ENCODE measurements at regions not wholly inside any gene's neighbourhood (a gene's known extent, or its start where the extent isn't known, plus 50 kb on each side); places are given as distances from the start of the nearest gene placed in this dataset.

DNA sequence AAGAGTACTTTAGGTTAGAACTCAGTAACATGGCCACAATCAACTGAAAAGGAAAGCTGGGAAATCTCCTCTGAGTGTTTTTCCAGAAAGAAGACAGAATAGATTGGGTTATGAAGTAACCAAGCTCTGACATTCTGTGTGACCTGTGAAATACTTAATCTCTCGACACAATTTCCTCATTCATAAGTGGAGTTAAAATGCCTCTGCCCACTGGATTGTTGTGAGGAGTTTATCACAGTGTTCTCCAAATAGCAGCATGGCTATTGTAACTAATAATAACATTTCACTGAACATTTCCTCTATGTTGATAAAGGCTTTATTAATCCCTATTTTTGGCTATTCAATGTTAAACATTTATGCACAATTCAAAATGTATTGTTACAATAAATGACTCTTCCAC lies 311.0 kb downstream of the GABRB2 start:
- ChIA-PET CTCF (no interaction called here), POLR2A (no interaction called here)
- H3K27ac Mint-ChIP-seq: no peak overlapping the region
- H3K36me3 Mint-ChIP-seq (ENCODE audit: low read depth): no peaks in the 10 kb centered on the region
- no peak overlapping the region for H3K4me3 Mint-ChIP-seq
- DNase-seq: no peak
- no peaks in the 10 kb centered on the region for H3K4me1 Mint-ChIP-seq
- H3K9me3 Mint-ChIP-seq: no peaks in the 10 kb centered on the region
- no peaks in the 10 kb centered on the region for H3K27me3 Mint-ChIP-seq

GRCh38 chr5:161233553-161233952 lies 313.0 kb downstream of the GABRB2 start:
- ChIA-PET CTCF (no interaction called here), POLR2A (no interaction called here)
- no peak overlapping the region for H3K27ac Mint-ChIP-seq
- no peaks in the 10 kb centered on the region for H3K36me3 Mint-ChIP-seq (ENCODE audit: low read depth)
- no peak for DNase-seq
- H3K9me3 Mint-ChIP-seq: no peaks in the 10 kb centered on the region
- H3K27me3 Mint-ChIP-seq: no peaks in the 10 kb centered on the region
- no peaks in the 10 kb centered on the region for H3K4me1 Mint-ChIP-seq
- H3K4me3 Mint-ChIP-seq: no peak overlapping the region

DNA sequence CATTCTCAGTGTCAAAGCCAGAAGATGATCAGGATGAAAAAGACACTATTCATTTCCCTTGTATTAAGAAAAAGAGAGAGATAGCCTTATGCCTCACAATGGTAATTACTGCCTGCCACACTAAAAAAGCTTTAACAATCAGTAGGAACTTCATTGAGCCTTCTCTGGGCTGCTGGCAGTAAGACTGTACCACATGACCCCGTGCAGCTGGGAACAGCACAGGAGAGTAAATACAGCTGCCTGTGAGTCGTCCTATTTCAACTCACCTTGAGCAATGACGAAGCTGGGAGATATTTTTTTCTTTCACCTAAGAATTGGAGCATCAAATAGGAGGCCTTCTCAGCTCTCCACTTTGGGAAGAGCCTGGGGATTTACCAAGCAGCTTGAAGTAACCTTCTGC lies 316.3 kb downstream of the GABRB2 start:
- no peak for DNase-seq
- ChIA-PET CTCF (no interaction called here), POLR2A (no interaction called here)
- H3K27ac Mint-ChIP-seq: no peak overlapping the region
- H3K4me3 Mint-ChIP-seq: no peak overlapping the region
- H3K9me3 Mint-ChIP-seq: no peaks in the 10 kb centered on the region
- no peaks in the 10 kb centered on the region for H3K36me3 Mint-ChIP-seq (ENCODE audit: low read depth)
- H3K4me1 Mint-ChIP-seq: no peaks in the 10 kb centered on the region
- H3K27me3 Mint-ChIP-seq: no peaks in the 10 kb centered on the region

DNA sequence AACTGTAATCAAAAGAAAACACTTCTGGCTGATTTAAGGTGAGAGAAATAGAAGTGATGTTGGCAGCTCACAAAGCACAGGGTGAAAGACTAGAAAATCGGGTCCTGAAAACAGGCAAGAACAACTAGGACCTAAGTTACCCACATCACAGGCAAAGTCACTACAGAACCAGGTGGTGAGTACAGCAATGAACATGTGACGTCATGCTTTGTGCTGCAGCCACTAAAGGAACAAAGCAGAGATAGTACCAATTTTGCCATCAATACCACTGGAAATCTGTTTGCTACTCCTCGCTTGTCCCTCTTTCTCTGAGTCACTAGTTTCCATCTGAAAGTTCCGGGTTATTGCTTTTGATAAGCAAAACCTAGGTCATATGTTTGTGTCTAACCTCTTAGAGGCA lies 326.7 kb downstream of the GABRB2 start:
- no peaks in the 10 kb centered on the region for H3K4me1 Mint-ChIP-seq
- CTCF ChIA-PET: no interaction called here
- no peaks in the 10 kb centered on the region for H3K9me3 Mint-ChIP-seq
- POLR2A ChIA-PET: no interaction called here
- no peak overlapping the region for H3K27ac Mint-ChIP-seq
- no peaks in the 10 kb centered on the region for H3K27me3 Mint-ChIP-seq
- DNase-seq: no peak
- no peaks in the 10 kb centered on the region for H3K36me3 Mint-ChIP-seq (ENCODE audit: low read depth)
- H3K4me3 Mint-ChIP-seq: no peak overlapping the region

DNA sequence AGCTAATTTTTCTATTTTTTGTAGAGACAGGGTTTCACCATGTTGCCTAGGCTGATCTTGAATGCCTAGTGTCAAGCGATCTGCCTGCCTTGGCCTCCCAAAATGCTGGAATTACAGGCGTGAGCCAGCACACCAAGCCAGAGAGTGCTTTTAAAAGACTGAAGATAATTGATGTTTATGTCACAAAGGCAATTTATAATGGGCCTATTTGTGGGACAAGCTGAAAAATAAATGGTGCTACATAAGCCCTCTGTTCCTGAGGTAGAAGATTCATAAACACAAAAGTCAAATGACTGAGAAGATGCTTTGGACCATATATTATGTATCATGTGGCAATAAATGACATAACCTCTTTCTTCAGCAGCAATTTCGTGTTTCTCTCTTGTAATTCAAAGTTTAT lies 329.6 kb downstream of the GABRB2 start:
- Mint-ChIP-seq H3K4me3 (no peak overlapping the region), H3K27me3 (no peaks in the 10 kb centered on the region), H3K27ac (no peak overlapping the region), H3K36me3 (ENCODE audit: low read depth) (no peaks in the 10 kb centered on the region), H3K9me3 (peaks cover 2% of the 10 kb centered on the region), H3K4me1 (no peaks in the 10 kb centered on the region)
- no peak for DNase-seq
- ChIA-PET CTCF (no interaction called here), POLR2A (no interaction called here)

- Mint-ChIP-seq H3K4me1 (no peaks in the 10 kb centered on the region), H3K4me3 (no peak overlapping the region), H3K9me3 (peaks cover 2% of the 10 kb centered on the region), H3K27me3 (no peaks in the 10 kb centered on the region), H3K36me3 (ENCODE audit: low read depth) (no peaks in the 10 kb centered on the region), H3K27ac (no peak overlapping the region)
- CTCF ChIA-PET: no interaction called here
- DNase-seq: no peak
- POLR2A ChIA-PET: no interaction called here
These were observed 334.3 kb downstream of the GABRB2 start for GRCh38 chr5:161212123-161212712.

DNA sequence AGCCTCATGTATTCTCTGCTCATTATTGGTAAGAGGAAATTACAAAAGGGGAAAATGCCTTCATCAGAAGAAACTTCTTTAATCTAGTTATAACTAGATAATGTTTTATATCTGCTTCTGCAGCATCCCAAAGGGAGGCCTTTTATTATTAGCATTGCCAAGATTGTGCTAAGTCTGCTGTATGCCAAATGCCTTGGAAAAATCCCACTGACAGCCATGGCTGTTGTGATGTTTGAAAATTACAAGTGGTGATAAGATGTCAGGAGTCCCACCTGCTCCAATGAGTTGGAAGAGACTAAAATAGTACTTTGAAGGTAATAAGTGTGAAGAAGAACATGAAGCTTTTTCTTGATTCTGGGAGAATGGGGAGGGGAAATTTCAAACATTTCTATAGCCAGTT lies 345.0 kb downstream of the GABRB2 start:
- no peaks in the 10 kb centered on the region for H3K36me3 Mint-ChIP-seq (ENCODE audit: low read depth)
- H3K27me3 Mint-ChIP-seq: no peaks in the 10 kb centered on the region
- no peak overlapping the region for H3K4me3 Mint-ChIP-seq
- POLR2A ChIA-PET: no interaction called here
- H3K9me3 Mint-ChIP-seq: peaks cover 6% of the 10 kb centered on the region
- no peaks in the 10 kb centered on the region for H3K4me1 Mint-ChIP-seq
- CTCF ChIA-PET: no interaction called here
- no peak overlapping the region for H3K27ac Mint-ChIP-seq
- no peak for DNase-seq

DNA sequence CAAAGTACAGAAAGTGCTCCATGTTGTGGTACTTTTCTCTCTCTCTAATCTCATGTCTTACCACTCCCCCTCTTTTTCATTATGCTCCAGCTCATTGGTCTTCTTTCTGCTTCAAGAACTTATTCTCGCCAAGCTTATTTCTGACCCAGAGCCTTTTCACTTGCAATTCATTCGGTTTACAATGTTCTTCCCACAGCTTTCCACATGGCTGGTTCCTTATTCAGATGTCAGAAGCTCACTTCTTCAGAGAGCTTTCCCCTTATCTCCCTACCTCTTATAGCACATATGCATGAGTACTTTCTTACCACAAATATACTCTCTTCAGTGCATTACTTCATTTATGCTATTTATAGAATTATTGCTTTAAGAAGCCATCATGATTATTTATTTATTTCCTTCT lies 338.8 kb upstream of the ATP10B start:
- H3K4me3 Mint-ChIP-seq: no peak overlapping the region
- ChIA-PET POLR2A (no interaction called here), CTCF (no interaction called here)
- no peaks in the 10 kb centered on the region for H3K36me3 Mint-ChIP-seq (ENCODE audit: low read depth)
- no peaks in the 10 kb centered on the region for H3K4me1 Mint-ChIP-seq
- H3K27me3 Mint-ChIP-seq: no peaks in the 10 kb centered on the region
- no peak for DNase-seq
- H3K27ac Mint-ChIP-seq: no peak overlapping the region
- H3K9me3 Mint-ChIP-seq: no peaks in the 10 kb centered on the region

DNA sequence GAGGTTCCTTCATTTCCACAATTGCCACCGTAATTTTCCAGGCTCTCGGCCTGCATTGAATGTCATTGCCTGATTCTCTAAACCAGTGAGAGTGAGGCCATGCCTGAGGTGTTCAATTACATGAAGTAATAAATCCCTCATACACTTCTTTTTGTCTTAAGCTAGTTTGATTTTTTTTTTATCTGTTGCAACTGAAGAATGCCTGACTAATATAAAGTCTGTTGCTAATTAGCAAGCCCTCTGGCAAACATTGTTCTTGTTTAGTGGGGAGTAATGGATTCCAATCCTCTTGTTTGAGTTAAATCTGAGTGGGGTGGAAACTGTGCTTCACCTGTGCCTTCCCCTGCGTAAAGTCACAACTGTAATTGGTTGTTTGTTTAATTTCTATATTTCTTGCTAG lies 338.1 kb upstream of the ATP10B start:
- DNase-seq: no peak
- Mint-ChIP-seq H3K27me3 (no peaks in the 10 kb centered on the region), H3K36me3 (ENCODE audit: low read depth) (no peaks in the 10 kb centered on the region), H3K27ac (no peak overlapping the region), H3K4me1 (no peaks in the 10 kb centered on the region), H3K9me3 (no peaks in the 10 kb centered on the region), H3K4me3 (no peak overlapping the region)
- CTCF ChIA-PET: no interaction called here
- POLR2A ChIA-PET: no interaction called here

DNA sequence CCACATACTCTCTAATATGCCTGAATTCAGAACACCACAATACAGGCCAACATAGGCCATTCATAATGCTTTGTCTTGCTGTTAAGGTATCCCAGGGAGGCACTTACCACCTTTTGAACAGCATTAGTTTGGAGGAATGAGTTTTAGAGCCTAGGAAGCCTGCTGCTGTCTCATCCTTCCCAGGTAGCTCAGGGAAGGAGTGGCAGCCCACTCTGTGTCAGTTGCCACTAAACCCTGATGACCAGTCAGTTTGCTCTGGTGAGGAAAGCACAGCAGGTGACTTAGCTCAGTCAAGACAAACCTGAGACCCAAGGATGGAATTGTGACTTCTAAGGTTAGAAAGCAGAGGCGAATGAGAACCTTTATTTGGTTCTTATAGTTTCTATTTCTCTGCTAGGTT lies 337.4 kb upstream of the ATP10B start:
- CTCF ChIA-PET: no interaction called here
- no peak overlapping the region for H3K27ac Mint-ChIP-seq
- DNase-seq: no peak
- H3K4me1 Mint-ChIP-seq: no peaks in the 10 kb centered on the region
- no peaks in the 10 kb centered on the region for H3K36me3 Mint-ChIP-seq (ENCODE audit: low read depth)
- POLR2A ChIA-PET: no interaction called here
- no peaks in the 10 kb centered on the region for H3K9me3 Mint-ChIP-seq
- H3K4me3 Mint-ChIP-seq: no peak overlapping the region
- H3K27me3 Mint-ChIP-seq: no peaks in the 10 kb centered on the region

- Mint-ChIP-seq H3K4me1 (no peaks in the 10 kb centered on the region), H3K4me3 (no peak overlapping the region), H3K27me3 (no peaks in the 10 kb centered on the region), H3K9me3 (no peaks in the 10 kb centered on the region), H3K36me3 (ENCODE audit: low read depth) (no peaks in the 10 kb centered on the region), H3K27ac (no peak overlapping the region)
- no peak for DNase-seq
- ChIA-PET POLR2A (no interaction called here), CTCF (no interaction called here)
These were observed 331.5 kb upstream of the ATP10B start for GRCh38 chr5:161183559-161183958.

GRCh38 chr5:161176221-161176620 lies 324.2 kb upstream of the ATP10B start:
- CTCF ChIA-PET: no interaction called here

GRCh38 chr5:161169776-161170175 lies 317.8 kb upstream of the ATP10B start:
- Mint-ChIP-seq H3K4me3 (no peak overlapping the region), H3K36me3 (ENCODE audit: low read depth) (no peaks in the 10 kb centered on the region), H3K4me1 (no peaks in the 10 kb centered on the region), H3K9me3 (peaks cover 3% of the 10 kb centered on the region), H3K27me3 (no peaks in the 10 kb centered on the region), H3K27ac (no peak overlapping the region)
- ChIA-PET CTCF (no interaction called here), POLR2A (no interaction called here)
- DNase-seq: no peak

More at GRCh38 chr5:161176221-161176620, 324.2 kb upstream of the ATP10B start:
- Mint-ChIP-seq H3K36me3 (ENCODE audit: low read depth) (no peaks in the 10 kb centered on the region), H3K4me1 (no peaks in the 10 kb centered on the region), H3K4me3 (no peak overlapping the region), H3K27me3 (no peaks in the 10 kb centered on the region), H3K9me3 (no peaks in the 10 kb centered on the region), H3K27ac (no peak overlapping the region)
- POLR2A ChIA-PET: no interaction called here
- no peak for DNase-seq

GRCh38 chr5:161167016-161167767 lies 315.2 kb upstream of the ATP10B start:
- ChIA-PET POLR2A (no interaction called here), CTCF (no interaction called here)
- Mint-ChIP-seq H3K4me1 (no peaks in the 10 kb centered on the region), H3K27ac (no peak overlapping the region), H3K9me3 (peaks cover 3% of the 10 kb centered on the region), H3K4me3 (no peak overlapping the region), H3K27me3 (no peaks in the 10 kb centered on the region), H3K36me3 (ENCODE audit: low read depth) (no peaks in the 10 kb centered on the region)
- DNase-seq: no peak

Data from activated CD4-positive, alpha-beta memory T cell treated with anti-CD3 and anti-CD28 coated beads, Interleukin-2, amount 10 ng/mL, durations not matched to agents 7 days and 5 days (primary cell).